ENCODE measurements at regions not wholly inside any gene's neighbourhood (a gene's known extent, or its start where the extent isn't known, plus 50 kb on each side); places are given as distances from the start of the nearest gene placed in this dataset.

- Histone ChIP-seq H3K27me3 (no peaks in the 10 kb centered on the region), H3K27ac (no peak overlapping the region), H3K4me3 (no peak overlapping the region), H3K9me3 (peaks cover 3 to 6% of the 10 kb centered on the region in 2 donors), H3K36me3 (no peaks in the 10 kb centered on the region), H3K4me1 (peaks cover 0 to 15% (median 0%) of the 10 kb centered on the region in 4 donors)
- no peak for TF ChIP-seq POLR2A (IDR thresholded peaks at IDR 0.05)
- no peak for TF ChIP-seq EP300 (IDR thresholded peaks at IDR 0.05; ENCODE audit: low read depth)
- TF ChIP-seq POLR2AphosphoS5 (IDR thresholded peaks at IDR 0.05) = no peak
- in situ Hi-C loops (cut with MboI; ENCODE audit: low pct_ligation_motif_present in 1 of 4, low pct_unique_long_range_greater_than_20kb in 1 of 4, low sequenced_read_pairs in 3 of 4) (no loop called here), intact Hi-C loops (cut with DNase I; ENCODE audit: low total_unique reads) (no loop called here)
- no peak for DNase-seq
- WGBS, 2 donors (ENCODE audit: low coverage in 1 of 2) = 66 to 69% methylated on average over 3 of the region's 3 CpGs
Observed at GRCh38 chr1:55610203-55610602, 395.0 kb upstream of the USP24 start.

DNA sequence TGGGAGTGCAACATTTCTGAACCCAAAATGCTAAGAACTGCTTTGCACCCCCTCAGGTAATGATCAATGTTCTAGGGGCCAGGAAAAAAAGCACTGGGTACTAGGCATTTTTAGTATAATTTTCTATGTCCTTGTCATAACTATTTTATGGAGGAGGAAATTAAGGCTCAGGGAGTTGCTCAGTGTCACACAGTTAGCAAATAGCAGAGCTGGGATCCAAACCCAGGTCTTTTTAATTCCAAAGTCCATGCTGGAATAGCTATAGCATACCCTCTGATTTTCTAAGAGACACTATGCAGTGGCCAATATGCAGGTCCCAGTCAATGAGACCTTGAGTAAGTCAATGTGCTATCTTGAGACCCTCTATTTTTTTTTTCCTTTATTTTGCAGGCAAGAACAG, 394.5 kb upstream of the USP24 start:
- TF ChIP-seq, protein P1, sequence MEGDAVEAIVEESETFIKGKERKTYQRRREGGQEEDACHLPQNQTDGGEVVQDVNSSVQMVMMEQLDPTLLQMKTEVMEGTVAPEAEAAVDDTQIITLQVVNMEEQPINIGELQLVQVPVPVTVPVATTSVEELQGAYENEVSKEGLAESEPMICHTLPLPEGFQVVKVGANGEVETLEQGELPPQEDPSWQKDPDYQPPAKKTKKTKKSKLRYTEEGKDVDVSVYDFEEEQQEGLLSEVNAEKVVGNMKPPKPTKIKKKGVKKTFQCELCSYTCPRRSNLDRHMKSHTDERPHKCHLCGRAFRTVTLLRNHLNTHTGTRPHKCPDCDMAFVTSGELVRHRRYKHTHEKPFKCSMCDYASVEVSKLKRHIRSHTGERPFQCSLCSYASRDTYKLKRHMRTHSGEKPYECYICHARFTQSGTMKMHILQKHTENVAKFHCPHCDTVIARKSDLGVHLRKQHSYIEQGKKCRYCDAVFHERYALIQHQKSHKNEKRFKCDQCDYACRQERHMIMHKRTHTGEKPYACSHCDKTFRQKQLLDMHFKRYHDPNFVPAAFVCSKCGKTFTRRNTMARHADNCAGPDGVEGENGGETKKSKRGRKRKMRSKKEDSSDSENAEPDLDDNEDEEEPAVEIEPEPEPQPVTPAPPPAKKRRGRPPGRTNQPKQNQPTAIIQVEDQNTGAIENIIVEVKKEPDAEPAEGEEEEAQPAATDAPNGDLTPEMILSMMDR (IDR thresholded peaks at IDR 0.05) = no peak
- TF ChIP-seq EP300 (IDR thresholded peaks at IDR 0.05; ENCODE audit: low read depth) (no peak), POLR2A (IDR thresholded peaks at IDR 0.05) (no peak), POLR2AphosphoS5 (IDR thresholded peaks at IDR 0.05) (no peak)
- DNase-seq = no peak
- in situ Hi-C loops (cut with MboI; ENCODE audit: low pct_ligation_motif_present in 1 of 4, low pct_unique_long_range_greater_than_20kb in 1 of 4, low sequenced_read_pairs in 3 of 4) = no loop called here
- Histone ChIP-seq H3K36me3 (no peaks in the 10 kb centered on the region), H3K9me3 (peaks cover 3 to 6% of the 10 kb centered on the region in 2 donors), H3K4me1 (peaks cover 0 to 15% (median 0%) of the 10 kb centered on the region in 4 donors), H3K27me3 (no peaks in the 10 kb centered on the region), H3K27ac (no peak overlapping the region), H3K4me3 (no peak overlapping the region)
- intact Hi-C loops (cut with DNase I; ENCODE audit: low total_unique reads) = no loop called here

- H3K27me3 ChIP-seq = no peaks in the 10 kb centered on the region
- TF ChIP-seq, protein P1 (IDR thresholded peaks at IDR 0.05) = no peak
- no peak for TF ChIP-seq POLR2AphosphoS5 (IDR thresholded peaks at IDR 0.05)
- 61 to 68% methylated on average over 3 of the region's 3 CpGs for WGBS, 2 donors (ENCODE audit: low coverage in 1 of 2)
- H3K4me1 ChIP-seq = peaks cover 0 to 7% (median 0%) of the 10 kb centered on the region in 4 donors
- H3K27ac ChIP-seq = no peak overlapping the region
- no peak overlapping the region for H3K4me3 ChIP-seq
- intact Hi-C loops (cut with DNase I; ENCODE audit: low total_unique reads) (no loop called here), in situ Hi-C loops (cut with MboI; ENCODE audit: low pct_ligation_motif_present in 1 of 4, low pct_unique_long_range_greater_than_20kb in 1 of 4, low sequenced_read_pairs in 3 of 4) (no loop called here)
- no peaks in the 10 kb centered on the region for H3K36me3 ChIP-seq
- H3K9me3 ChIP-seq = peaks cover 3 to 6% of the 10 kb centered on the region in 2 donors
- DNase-seq = no peak
Observed at GRCh38 chr1:55605155-55605554, 390.0 kb upstream of the USP24 start.

GRCh38 chr1:55604749-55605148, 389.6 kb upstream of the USP24 start:
- intact Hi-C loops (cut with DNase I; ENCODE audit: low total_unique reads) (no loop called here), in situ Hi-C loops (cut with MboI; ENCODE audit: low pct_ligation_motif_present in 1 of 4, low pct_unique_long_range_greater_than_20kb in 1 of 4, low sequenced_read_pairs in 3 of 4) (no loop called here)
- Histone ChIP-seq H3K27me3 (no peaks in the 10 kb centered on the region), H3K4me3 (no peak overlapping the region), H3K27ac (no peak overlapping the region), H3K9me3 (peaks cover 3 to 6% of the 10 kb centered on the region in 2 donors), H3K36me3 (no peaks in the 10 kb centered on the region), H3K4me1 (peaks cover 0 to 4% (median 0%) of the 10 kb centered on the region in 4 donors)
- WGBS, 2 donors (ENCODE audit: low coverage in 1 of 2) = 91% methylated on average over 3 of the region's 3 CpGs; no CpG with 5 or more reads in 1 of the 2 donors
- no peak for TF ChIP-seq EP300 (IDR thresholded peaks at IDR 0.05; ENCODE audit: low read depth)
- TF ChIP-seq, protein P1 (IDR thresholded peaks at IDR 0.05) = no peak
- TF ChIP-seq POLR2A (IDR thresholded peaks at IDR 0.05) = no peak
- TF ChIP-seq POLR2AphosphoS5 (IDR thresholded peaks at IDR 0.05) = no peak
- DNase-seq = no peak

GRCh38 chr1:55604179-55604578, 389.0 kb upstream of the USP24 start:
- TF ChIP-seq POLR2AphosphoS5 (IDR thresholded peaks at IDR 0.05) = no peak
- TF ChIP-seq, protein P1 (IDR thresholded peaks at IDR 0.05) = no peak
- TF ChIP-seq EP300 (IDR thresholded peaks at IDR 0.05; ENCODE audit: low read depth) = no peak
- TF ChIP-seq POLR2A (IDR thresholded peaks at IDR 0.05) = no peak
- peaks cover 3 to 6% of the 10 kb centered on the region in 2 donors for H3K9me3 ChIP-seq
- in situ Hi-C loops (cut with MboI; ENCODE audit: low pct_ligation_motif_present in 1 of 4, low pct_unique_long_range_greater_than_20kb in 1 of 4, low sequenced_read_pairs in 3 of 4) = no loop called here
- no peaks in the 10 kb centered on the region for H3K36me3 ChIP-seq
- no peaks in the 10 kb centered on the region for H3K27me3 ChIP-seq
- H3K4me1 ChIP-seq = no peaks in the 10 kb centered on the region
- no peak overlapping the region for H3K27ac ChIP-seq
- intact Hi-C loops (cut with DNase I; ENCODE audit: low total_unique reads) = no loop called here
- H3K4me3 ChIP-seq = no peak overlapping the region
- DNase-seq = no peak
